GM23248 (cell line): ENCODE measurements at regions not wholly inside any gene's neighbourhood (a gene's known extent, or its start where the extent isn't known, plus 50 kb on each side); places are given as distances from the start of the nearest gene placed in this dataset.

ENCODE experiments used
- DNase-seq: peaks from one replicate; pipeline ENCODE4 v3.0.0-alpha.2; 2015
- H2AFZ ChIP-seq: fragments of 200-600 bp; sonication (generic); 2 replicates; pipeline ENCODE4 v1.6.1; 2016; ENCODE audit warnings: antibody characterized with exemption
- H3F3A ChIP-seq: fragments of 200-600 bp; sonication (generic); 2 replicates; pipeline ENCODE4 v1.6.1; 2016; ENCODE audit warnings: mild to moderate bottlenecking, antibody characterized with exemption, mixed run types; ENCODE audit not compliant: insufficient read depth
- H3K27ac ChIP-seq: fragments of 200-600 bp; sonication (generic); 2 replicates; pipeline ENCODE4 v1.5.1; 2016; ENCODE audit warnings: mild to moderate bottlenecking
- H3K27me3 ChIP-seq: fragments of 200-600 bp; sonication (generic); replicated peaks from 2 replicates; pipeline ENCODE4 v1.6.1; 2016; ENCODE audit warnings: mild to moderate bottlenecking; ENCODE audit not compliant: insufficient read depth
- H3K36me3 ChIP-seq: fragments of 200-600 bp; sonication (generic); 2 replicates; pipeline ENCODE4 v1.6.1; 2016; ENCODE audit warnings: low read depth, mild to moderate bottlenecking
- H3K4me1 ChIP-seq: fragments of 200-600 bp; sonication (generic); 2 replicates; pipeline ENCODE4 v1.6.1; 2016; ENCODE audit warnings: mild to moderate bottlenecking; ENCODE audit not compliant: insufficient read depth
- H3K4me2 ChIP-seq: fragments of 200-600 bp; sonication (generic); one replicate; pipeline ENCODE4 v1.6.1; 2016; ENCODE audit warnings: mild to moderate bottlenecking; ENCODE audit not compliant: unreplicated experiment
- H3K4me3 ChIP-seq: fragments of 200-600 bp; sonication (generic); 2 replicates; pipeline ENCODE4 v1.5.1; 2016; ENCODE audit warnings: mild to moderate bottlenecking
- H3K79me2 ChIP-seq: fragments of 200-600 bp; sonication (generic); 2 replicates; pipeline ENCODE4 v1.6.1; 2016; ENCODE audit warnings: mild to moderate bottlenecking; ENCODE audit not compliant: insufficient read depth
- H3K9ac ChIP-seq: fragments of 200-600 bp; sonication (generic); 2 replicates; pipeline ENCODE4 v1.6.1; 2016; ENCODE audit warnings: mild to moderate bottlenecking
- H3K9me2 ChIP-seq: fragments of 200-600 bp; sonication (generic); 2 replicates; pipeline ENCODE4 v1.6.1; 2016; ENCODE audit warnings: mixed run types, mild to moderate bottlenecking, moderate library complexity; ENCODE audit not compliant: insufficient read depth
- H3K9me3 ChIP-seq: fragments of 200-600 bp; sonication (generic); one replicate; pipeline ENCODE4 v1.6.1; 2017; ENCODE audit warnings: low read depth
- H4K20me1 ChIP-seq: fragments of 200-600 bp; sonication (generic); 2 replicates; pipeline ENCODE4 v1.6.0; 2016; ENCODE audit not compliant: insufficient read depth
- EZH2 ChIP-seq: fragments of 200-600 bp; sonication (generic); IDR thresholded peaks from 2 replicates; pipeline ENCODE4 v1.6.1; 2018; ENCODE audit warnings: antibody characterized with exemption, mild to moderate bottlenecking; ENCODE audit not compliant: insufficient read depth, poor library complexity, severe bottlenecking
- EZH2phosphoT487 ChIP-seq: fragments of 200-600 bp; sonication (generic); IDR thresholded peaks from 2 replicates; pipeline ENCODE4 v1.6.1; 2018; ENCODE audit warnings: antibody characterized with exemption, moderate library complexity, mild to moderate bottlenecking, low read depth; ENCODE audit not compliant: insufficient read depth
- WGBS, 2 experiments: methylation state at CpG; one replicate each; pipeline ENCODE4 v1.1.6; 2015 to 2017; ENCODE audit warnings: low lambda C conversion rate in 2 of 2, low coverage in 1 of 2; ENCODE audit errors: missing lambda C conversion rate in 2 of 2; 5-methylcytosine and 5-hydroxymethylcytosine counted together
- in situ Hi-C: fragments of 300-500 bp; cut with MboI; formaldehyde crosslinking; loops from 2 replicates; pipeline ENCODE4 v1.15.0; 2020

DNA sequence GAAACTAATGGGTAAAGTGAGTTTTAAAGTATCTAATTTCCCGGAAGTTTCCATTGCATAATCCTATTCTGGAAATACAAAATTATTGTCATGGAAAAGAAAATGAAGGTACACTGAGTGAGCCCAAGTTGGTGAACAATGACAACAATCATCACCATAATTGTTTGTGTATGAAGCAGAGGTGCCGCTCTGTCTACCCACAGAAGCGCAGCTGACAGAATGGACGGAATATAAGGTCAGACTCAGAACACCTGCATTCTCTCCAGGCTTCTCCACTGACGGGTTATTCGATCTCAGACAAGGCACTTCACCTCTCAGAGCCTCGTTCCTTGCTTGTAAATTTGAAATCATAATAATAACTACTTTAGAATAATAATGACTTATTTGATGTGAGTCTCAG, 99.1 kb upstream of the NGF start:
- H2AFZ ChIP-seq, result no peak overlapping the region
- H3K36me3 ChIP-seq, result no peaks in the 10 kb centered on the region
- WGBS, 2 experiments, result 91 to 93% methylated on average over 7 of the region's 7 CpGs
- no peaks in the 10 kb centered on the region for H3K9me2 ChIP-seq
- no peaks in the 10 kb centered on the region for H3K27me3 ChIP-seq
- no peaks in the 10 kb centered on the region for H4K20me1 ChIP-seq
- no peak overlapping the region for H3K27ac ChIP-seq
- no peak overlapping the region for H3K9ac ChIP-seq
- peaks cover 3% of the 10 kb centered on the region for H3K4me1 ChIP-seq
- no peak for DNase-seq
- no peak for TF ChIP-seq EZH2
- TF ChIP-seq EZH2phosphoT487, result no peak
- no peak overlapping the region for H3K4me3 ChIP-seq
- no peak overlapping the region for H3K4me2 ChIP-seq
- in situ Hi-C loops, result no loop called here
- H3K79me2 ChIP-seq, result no peaks in the 10 kb centered on the region
- no peaks in the 10 kb centered on the region for H3K9me3 ChIP-seq
- H3F3A ChIP-seq, result no peaks in the 10 kb centered on the region

DNA sequence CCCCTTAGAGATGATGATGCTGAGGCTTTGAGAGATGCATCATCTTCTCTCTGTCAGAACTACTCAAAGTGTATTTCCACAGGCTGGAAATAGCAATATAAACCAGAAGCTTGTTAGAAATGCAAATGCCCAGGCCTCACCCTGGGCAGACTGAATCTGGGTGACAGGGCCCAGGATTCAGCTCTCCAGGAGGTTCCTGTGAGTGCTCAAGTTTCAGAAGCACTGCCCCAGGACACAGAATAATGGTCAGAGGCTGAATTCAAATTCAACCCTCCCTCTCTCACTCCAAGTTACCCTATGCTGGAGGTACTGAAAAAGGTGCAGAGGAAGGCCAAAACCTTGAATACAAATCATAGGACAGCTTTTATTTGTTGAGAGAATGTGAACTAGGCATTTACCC, 98.5 kb upstream of the NGF start:
- Histone ChIP-seq H3F3A (peaks cover under 1% of the 10 kb centered on the region; the same call in 1 of the 2 replicates), H3K9me2 (no peaks in the 10 kb centered on the region), H3K79me2 (no peaks in the 10 kb centered on the region), H2AFZ (no peak overlapping the region), H3K4me3 (no peak overlapping the region), H3K27me3 (no peaks in the 10 kb centered on the region), H3K36me3 (no peaks in the 10 kb centered on the region), H4K20me1 (no peaks in the 10 kb centered on the region), H3K4me2 (no peak overlapping the region), H3K27ac (no peak overlapping the region), H3K4me1 (peaks cover 9% of the 10 kb centered on the region), H3K9ac (no peak overlapping the region), H3K9me3 (no peaks in the 10 kb centered on the region)
- no peak for DNase-seq
- in situ Hi-C loops, result no loop called here
- TF ChIP-seq EZH2phosphoT487 (no peak), EZH2 (no peak)

DNA sequence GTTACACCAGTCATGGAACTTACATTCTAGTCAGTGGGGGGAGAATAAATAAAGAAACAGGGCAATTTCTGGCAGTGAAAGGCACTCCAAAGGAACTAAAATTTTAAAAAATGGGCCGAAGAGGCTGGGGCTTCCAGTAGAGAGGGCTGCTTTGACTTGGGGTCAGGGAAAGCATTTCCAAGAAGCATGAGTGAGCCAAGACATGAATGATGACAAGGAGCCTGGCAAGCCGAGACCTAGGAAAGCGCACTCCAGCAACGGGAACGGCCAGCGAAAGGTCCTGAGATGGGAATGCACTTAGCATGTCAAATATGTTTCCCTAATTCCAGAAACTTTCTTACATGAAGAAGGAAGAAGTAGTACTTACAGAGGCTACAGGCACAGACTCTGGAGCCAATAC, 95.4 kb upstream of the NGF start:
- no peak for TF ChIP-seq EZH2phosphoT487
- no peak for TF ChIP-seq EZH2
- no peaks in the 10 kb centered on the region for H4K20me1 ChIP-seq

DNA sequence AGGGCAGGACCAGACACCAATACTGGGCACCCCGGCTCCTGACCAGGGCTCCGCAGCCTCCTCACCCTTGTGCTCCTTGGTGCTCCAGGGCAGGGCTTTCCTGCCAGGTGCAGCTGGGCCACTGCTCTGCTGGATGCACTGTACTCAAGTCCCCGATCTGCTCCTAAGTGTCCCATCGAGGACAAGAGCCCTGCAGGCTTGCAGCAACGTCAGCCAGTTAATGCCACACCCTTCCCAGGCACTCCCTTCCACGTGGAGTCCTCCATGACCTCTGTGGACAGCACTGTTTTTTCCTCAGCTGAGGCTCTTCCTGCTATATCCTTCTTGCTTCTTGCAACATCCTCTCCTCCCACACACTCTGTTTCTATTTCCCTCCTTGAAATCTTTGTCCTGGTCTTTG, 94.0 kb upstream of the NGF start:
- H4K20me1 ChIP-seq, result no peaks in the 10 kb centered on the region
- no peaks in the 10 kb centered on the region for H3K36me3 ChIP-seq
- TF ChIP-seq EZH2phosphoT487, result no peak
- H3F3A ChIP-seq, result peaks cover 41% of the 10 kb centered on the region
- H3K4me2 ChIP-seq, result peak overlapping the region; percentile 20
- no peaks in the 10 kb centered on the region for H3K27me3 ChIP-seq
- H3K9ac ChIP-seq, result peak overlapping the region; percentile 62
- peak overlapping the region; percentile 98 for H3K27ac ChIP-seq
- H2AFZ ChIP-seq, result peak overlapping the region; percentile 56
- H3K9me2 ChIP-seq, result no peaks in the 10 kb centered on the region
- peak; percentile 72 for DNase-seq
- H3K79me2 ChIP-seq, result no peaks in the 10 kb centered on the region
- no peaks in the 10 kb centered on the region for H3K9me3 ChIP-seq
- WGBS, 2 experiments, result 63 to 67% methylated on average over 6 of the region's 6 CpGs
- peaks cover 52% of the 10 kb centered on the region for H3K4me1 ChIP-seq
- in situ Hi-C loops, result no loop called here
- no peak overlapping the region for H3K4me3 ChIP-seq

More for the DNA sequence above, 95.4 kb upstream of the NGF start:
- Histone ChIP-seq H3K27ac (no peak overlapping the region), H3K36me3 (no peaks in the 10 kb centered on the region), H2AFZ (peak overlapping the region; percentile 26; the same call in 1 of the 2 replicates), H3K9me2 (no peaks in the 10 kb centered on the region), H3K9ac (no peak overlapping the region), H3K79me2 (no peaks in the 10 kb centered on the region), H3K4me3 (no peak overlapping the region), H3K27me3 (no peaks in the 10 kb centered on the region), H3F3A (peaks cover 30% of the 10 kb centered on the region), H3K4me2 (no peak overlapping the region), H3K4me1 (peaks cover 40% of the 10 kb centered on the region), H3K9me3 (no peaks in the 10 kb centered on the region)
- in situ Hi-C loops, result no loop called here
- no peak for DNase-seq
- WGBS, 2 experiments, result 57% methylated on average over 6 of the region's 6 CpGs
